ENCODE measurements at regions not wholly inside any gene's neighbourhood (a gene's known extent, or its start where the extent isn't known, plus 50 kb on each side); places are given as distances from the start of the nearest gene placed in this dataset.

GRCh38 chrX:125384867-125385266, 65.2 kb downstream of the TEX13C start:
- no peak overlapping the region for H2BK5ac ChIP-seq (ENCODE audit: low read length)
- WGBS, 2 donors (ENCODE audit: extremely low coverage in 2 of 2, insufficient read length in 2 of 2, insufficient replicate concordance in 1 of 2): no CpG with 5 or more reads among the region's 1 CpG

GRCh38 chrX:125387945-125388344, 68.3 kb downstream of the TEX13C start:
- Histone ChIP-seq H2AFZ (ENCODE audit: low read length) (no peak overlapping the region), H3K9ac (ENCODE audit: low read depth, low read length, poor library complexity) (no peak overlapping the region), H3K36me3 (replicated peaks in 1 of 2; ENCODE audit: control insufficient read depth in 2 of 2, insufficient read depth in 2 of 2, low read length in 2 of 2) (no peaks in the 10 kb centered on the region), H3K27ac (replicated peaks; ENCODE audit: low read length) (no peak overlapping the region), H3K4me1 (ENCODE audit: control insufficient read depth in 2 of 2, insufficient read depth in 1 of 2, low read depth in 1 of 2, low read length in 2 of 2) (no peaks in the 10 kb centered on the region), H3K18ac (ENCODE audit: low read length) (no peak overlapping the region), H2BK120ac (ENCODE audit: low read depth, low read length) (no peak overlapping the region), H3K79me1 (ENCODE audit: low read depth, low read length) (no peaks in the 10 kb centered on the region), H3K23ac (ENCODE audit: low read depth, low read length, poor library complexity) (no peak overlapping the region), H4K91ac (ENCODE audit: low read depth, low read length, poor library complexity) (no peak overlapping the region), H3K9me3 (replicated peaks in 1 of 2; ENCODE audit: control insufficient read depth in 2 of 2, insufficient read depth in 1 of 2, low read depth in 1 of 2, low read length in 2 of 2) (no peaks in the 10 kb centered on the region), H2BK12ac (ENCODE audit: low read length) (no peak overlapping the region), H3K4ac (ENCODE audit: low read length) (no peak overlapping the region), H3K4me3 (ENCODE audit: low read length in 2 of 2) (no peak overlapping the region), H3K4me2 (ENCODE audit: insufficient read depth, low read length, poor library complexity, severe bottlenecking) (no peak overlapping the region), H3K27me3 (ENCODE audit: control insufficient read depth in 3 of 3, insufficient read depth in 3 of 3, low read depth in 1 of 3, low read length in 3 of 3) (no peaks in the 10 kb centered on the region), H2BK15ac (ENCODE audit: low read length) (no peak overlapping the region), H4K8ac (ENCODE audit: low read depth, low read length) (no peak overlapping the region), H2BK5ac (ENCODE audit: low read length) (no peak overlapping the region), H3K14ac (ENCODE audit: low read length) (no peak overlapping the region), H2AK5ac (ENCODE audit: low read depth, low read length) (no peak overlapping the region)
- no peak for DNase-seq (ENCODE audit: low spot score)
- no CpG with 5 or more reads among the region's 7 CpGs for WGBS, 2 donors (ENCODE audit: extremely low coverage in 2 of 2, insufficient read length in 2 of 2, insufficient replicate concordance in 1 of 2)

More at GRCh38 chrX:125384867-125385266, 65.2 kb downstream of the TEX13C start:
- H3K4me1 ChIP-seq (ENCODE audit: control insufficient read depth in 2 of 2, insufficient read depth in 1 of 2, low read depth in 1 of 2, low read length in 2 of 2): no peaks in the 10 kb centered on the region
- no peak overlapping the region for H2AFZ ChIP-seq (ENCODE audit: low read length)
- no peak overlapping the region for H3K27ac ChIP-seq (replicated peaks; ENCODE audit: low read length)
- H3K36me3 ChIP-seq (replicated peaks in 1 of 2; ENCODE audit: control insufficient read depth in 2 of 2, insufficient read depth in 2 of 2, low read length in 2 of 2): no peaks in the 10 kb centered on the region
- H3K18ac ChIP-seq (ENCODE audit: low read length): no peak overlapping the region
- no peak overlapping the region for H3K14ac ChIP-seq (ENCODE audit: low read length)
- H3K4ac ChIP-seq (ENCODE audit: low read length): no peak overlapping the region
- H3K4me3 ChIP-seq (ENCODE audit: low read length in 2 of 2): no peak overlapping the region
- DNase-seq (ENCODE audit: low spot score): no peak
- H2BK15ac ChIP-seq (ENCODE audit: low read length): no peak overlapping the region
- H2BK120ac ChIP-seq (ENCODE audit: low read depth, low read length): no peak overlapping the region
- no peaks in the 10 kb centered on the region for H3K79me1 ChIP-seq (ENCODE audit: low read depth, low read length)
- no peak overlapping the region for H4K8ac ChIP-seq (ENCODE audit: low read depth, low read length)
- H3K4me2 ChIP-seq (ENCODE audit: insufficient read depth, low read length, poor library complexity, severe bottlenecking): no peak overlapping the region
- H2AK5ac ChIP-seq (ENCODE audit: low read depth, low read length): no peak overlapping the region
- no peak overlapping the region for H2BK12ac ChIP-seq (ENCODE audit: low read length)
- no peak overlapping the region for H4K91ac ChIP-seq (ENCODE audit: low read depth, low read length, poor library complexity)
- no peaks in the 10 kb centered on the region for H3K9me3 ChIP-seq (replicated peaks in 1 of 2; ENCODE audit: control insufficient read depth in 2 of 2, insufficient read depth in 1 of 2, low read depth in 1 of 2, low read length in 2 of 2)
- H3K9ac ChIP-seq (ENCODE audit: low read depth, low read length, poor library complexity): no peak overlapping the region
- no peaks in the 10 kb centered on the region for H3K27me3 ChIP-seq (ENCODE audit: control insufficient read depth in 3 of 3, insufficient read depth in 3 of 3, low read depth in 1 of 3, low read length in 3 of 3)
- H3K23ac ChIP-seq (ENCODE audit: low read depth, low read length, poor library complexity): no peak overlapping the region

- H3K36me3 ChIP-seq (replicated peaks in 1 of 2; ENCODE audit: control insufficient read depth in 2 of 2, insufficient read depth in 2 of 2, low read length in 2 of 2): no peaks in the 10 kb centered on the region
- H3K27ac ChIP-seq (replicated peaks; ENCODE audit: low read length): no peak overlapping the region
- no peak overlapping the region for H3K4me2 ChIP-seq (ENCODE audit: insufficient read depth, low read length, poor library complexity, severe bottlenecking)
- no peak overlapping the region for H4K91ac ChIP-seq (ENCODE audit: low read depth, low read length, poor library complexity)
- no peak overlapping the region for H2AK5ac ChIP-seq (ENCODE audit: low read depth, low read length)
- no peaks in the 10 kb centered on the region for H3K4me1 ChIP-seq (ENCODE audit: control insufficient read depth in 2 of 2, insufficient read depth in 1 of 2, low read depth in 1 of 2, low read length in 2 of 2)
- no peak overlapping the region for H3K9ac ChIP-seq (ENCODE audit: low read depth, low read length, poor library complexity)
- no peak overlapping the region for H4K8ac ChIP-seq (ENCODE audit: low read depth, low read length)
- H3K9me3 ChIP-seq (replicated peaks in 1 of 2; ENCODE audit: control insufficient read depth in 2 of 2, insufficient read depth in 1 of 2, low read depth in 1 of 2, low read length in 2 of 2): no peaks in the 10 kb centered on the region
- no peak overlapping the region for H2BK120ac ChIP-seq (ENCODE audit: low read depth, low read length)
- no peak overlapping the region for H2BK12ac ChIP-seq (ENCODE audit: low read length)
- no peaks in the 10 kb centered on the region for H3K79me1 ChIP-seq (ENCODE audit: low read depth, low read length)
- no peaks in the 10 kb centered on the region for H3K27me3 ChIP-seq (ENCODE audit: control insufficient read depth in 3 of 3, insufficient read depth in 3 of 3, low read depth in 1 of 3, low read length in 3 of 3)
- H3K4me3 ChIP-seq (ENCODE audit: low read length in 2 of 2): no peak overlapping the region
- no peak overlapping the region for H3K4ac ChIP-seq (ENCODE audit: low read length)
- H3K23ac ChIP-seq (ENCODE audit: low read depth, low read length, poor library complexity): no peak overlapping the region
- WGBS, 2 donors (ENCODE audit: extremely low coverage in 2 of 2, insufficient read length in 2 of 2, insufficient replicate concordance in 1 of 2): no CpG with 5 or more reads among the region's 4 CpGs
- no peak for DNase-seq (ENCODE audit: low spot score)
- no peak overlapping the region for H2BK5ac ChIP-seq (ENCODE audit: low read length)
- no peak overlapping the region for H3K14ac ChIP-seq (ENCODE audit: low read length)
- no peak overlapping the region for H2AFZ ChIP-seq (ENCODE audit: low read length)
- H3K18ac ChIP-seq (ENCODE audit: low read length): no peak overlapping the region
- no peak overlapping the region for H2BK15ac ChIP-seq (ENCODE audit: low read length)
Observed at GRCh38 chrX:125394449-125394848, 74.8 kb downstream of the TEX13C start.

DNA sequence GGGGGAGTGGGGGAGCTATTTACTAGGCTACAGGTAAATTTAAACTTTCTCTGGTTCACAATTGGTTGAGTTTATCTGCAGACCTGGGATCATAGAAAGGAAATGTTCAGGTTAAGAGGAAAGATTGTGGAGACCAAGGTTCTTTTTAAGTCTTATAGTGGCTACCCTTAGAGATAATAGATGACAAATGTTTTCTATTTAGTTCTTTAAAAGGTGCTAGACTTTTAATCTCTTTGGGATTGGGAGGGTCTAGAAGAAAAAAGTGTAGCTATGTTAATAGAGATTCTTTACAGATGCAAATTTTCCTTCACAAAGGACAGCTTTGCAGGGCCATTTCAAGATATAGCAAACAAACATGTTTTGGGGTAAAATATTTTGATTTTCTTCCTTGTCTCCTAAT, 76.0 kb downstream of the TEX13C start:
- Histone ChIP-seq H4K8ac (ENCODE audit: low read depth, low read length) (no peak overlapping the region), H2BK5ac (ENCODE audit: low read length) (no peak overlapping the region), H2BK15ac (ENCODE audit: low read length) (no peak overlapping the region), H3K4me2 (ENCODE audit: insufficient read depth, low read length, poor library complexity, severe bottlenecking) (no peak overlapping the region), H2BK12ac (ENCODE audit: low read length) (no peak overlapping the region), H3K18ac (ENCODE audit: low read length) (no peak overlapping the region), H3K4me1 (ENCODE audit: control insufficient read depth in 2 of 2, insufficient read depth in 1 of 2, low read depth in 1 of 2, low read length in 2 of 2) (no peaks in the 10 kb centered on the region), H3K79me1 (ENCODE audit: low read depth, low read length) (no peaks in the 10 kb centered on the region), H3K4me3 (ENCODE audit: low read length in 2 of 2) (no peak overlapping the region), H3K9me3 (replicated peaks in 1 of 2; ENCODE audit: control insufficient read depth in 2 of 2, insufficient read depth in 1 of 2, low read depth in 1 of 2, low read length in 2 of 2) (no peaks in the 10 kb centered on the region), H4K91ac (ENCODE audit: low read depth, low read length, poor library complexity) (no peak overlapping the region), H3K23ac (ENCODE audit: low read depth, low read length, poor library complexity) (no peak overlapping the region), H3K14ac (ENCODE audit: low read length) (no peak overlapping the region), H3K4ac (ENCODE audit: low read length) (no peak overlapping the region), H3K36me3 (replicated peaks in 1 of 2; ENCODE audit: control insufficient read depth in 2 of 2, insufficient read depth in 2 of 2, low read length in 2 of 2) (no peaks in the 10 kb centered on the region), H3K27ac (replicated peaks; ENCODE audit: low read length) (no peak overlapping the region), H3K27me3 (ENCODE audit: control insufficient read depth in 3 of 3, insufficient read depth in 3 of 3, low read depth in 1 of 3, low read length in 3 of 3) (no peaks in the 10 kb centered on the region), H3K9ac (ENCODE audit: low read depth, low read length, poor library complexity) (no peak overlapping the region), H2AK5ac (ENCODE audit: low read depth, low read length) (no peak overlapping the region), H2BK120ac (ENCODE audit: low read depth, low read length) (no peak overlapping the region), H2AFZ (ENCODE audit: low read length) (no peak overlapping the region)
- no peak for DNase-seq (ENCODE audit: low spot score)
